H1 (cell line): ENCODE measurements at regions not wholly inside any gene's neighbourhood (a gene's known extent, or its start where the extent isn't known, plus 50 kb on each side); places are given as distances from the start of the nearest gene placed in this dataset.

Experiments used
- CHD2 ChIP-seq: IDR thresholded peaks from 2 replicates; pipeline ENCODE4 v1.6.1; 2012; ENCODE audit warnings: low read length, improper control_type of control experiment
- CTBP2 ChIP-seq: IDR thresholded peaks from 2 replicates; pipeline ENCODE4 v1.7.0; 2011; ENCODE audit warnings: borderline replicate concordance, mild to moderate bottlenecking, moderate library complexity, mixed read lengths, low read length; ENCODE audit not compliant: insufficient read depth, insufficient read length
- EGR1 ChIP-seq: IDR thresholded peaks from 2 replicates; pipeline ENCODE4 v1.6.1; 2011; ENCODE audit warnings: low read depth, low read length, borderline replicate concordance
- HDAC2 ChIP-seq, 2 experiments: fragments of 300-600 bp in 1 of 2; sonication (generic) in 1 of 2; IDR thresholded peaks; 2 replicates each; pipeline ENCODE4 v1.6.1; 2011 to 2012; ENCODE audit warnings: low read depth in 2 of 2, low read length in 2 of 2, mild to moderate bottlenecking in 2 of 2, moderate library complexity in 2 of 2, borderline replicate concordance in 1 of 2, inconsistent platforms in 1 of 2
- POLR2AphosphoS5 ChIP-seq: IDR thresholded peaks from 2 replicates; pipeline ENCODE4 v1.6.1; 2011; ENCODE audit warnings: low read depth, low read length
- RBBP5 ChIP-seq: IDR thresholded peaks from 2 replicates; pipeline ENCODE4 v1.7.1; 2012; ENCODE audit warnings: low read depth, mild to moderate bottlenecking, inconsistent platforms, low read length, moderate library complexity, borderline replicate concordance
- TF ChIP-seq, protein P1 (sequence below): fragments of 300-600 bp; sonication (generic); IDR thresholded peaks from 2 replicates; pipeline ENCODE4 v1.7.1; 2012; ENCODE audit warnings: low read length, moderate library complexity, mild to moderate bottlenecking, inconsistent platforms; ENCODE audit not compliant: insufficient replicate concordance

DNA sequence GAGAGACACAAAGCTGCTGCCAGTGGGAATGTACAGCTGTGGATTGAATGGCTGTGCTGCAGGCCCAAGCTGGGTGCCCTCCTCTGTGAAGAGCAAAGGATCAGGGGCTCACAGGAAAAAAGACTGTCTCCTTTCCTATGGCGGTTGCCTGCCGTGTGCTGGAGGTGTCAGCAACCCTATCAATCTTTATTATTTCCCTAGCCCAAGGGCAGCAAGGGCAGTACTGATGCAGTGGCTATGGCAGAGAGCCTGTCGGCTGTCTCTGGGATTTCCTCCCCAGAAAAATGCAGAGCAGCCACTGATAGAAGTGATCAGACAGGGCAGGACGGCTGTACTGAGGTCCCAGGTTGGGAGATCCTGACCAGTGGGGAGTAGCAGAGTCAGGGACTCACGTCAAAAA, 117.3 kb upstream of the CDH12 start (continued):
- TF ChIP-seq, protein P1, sequence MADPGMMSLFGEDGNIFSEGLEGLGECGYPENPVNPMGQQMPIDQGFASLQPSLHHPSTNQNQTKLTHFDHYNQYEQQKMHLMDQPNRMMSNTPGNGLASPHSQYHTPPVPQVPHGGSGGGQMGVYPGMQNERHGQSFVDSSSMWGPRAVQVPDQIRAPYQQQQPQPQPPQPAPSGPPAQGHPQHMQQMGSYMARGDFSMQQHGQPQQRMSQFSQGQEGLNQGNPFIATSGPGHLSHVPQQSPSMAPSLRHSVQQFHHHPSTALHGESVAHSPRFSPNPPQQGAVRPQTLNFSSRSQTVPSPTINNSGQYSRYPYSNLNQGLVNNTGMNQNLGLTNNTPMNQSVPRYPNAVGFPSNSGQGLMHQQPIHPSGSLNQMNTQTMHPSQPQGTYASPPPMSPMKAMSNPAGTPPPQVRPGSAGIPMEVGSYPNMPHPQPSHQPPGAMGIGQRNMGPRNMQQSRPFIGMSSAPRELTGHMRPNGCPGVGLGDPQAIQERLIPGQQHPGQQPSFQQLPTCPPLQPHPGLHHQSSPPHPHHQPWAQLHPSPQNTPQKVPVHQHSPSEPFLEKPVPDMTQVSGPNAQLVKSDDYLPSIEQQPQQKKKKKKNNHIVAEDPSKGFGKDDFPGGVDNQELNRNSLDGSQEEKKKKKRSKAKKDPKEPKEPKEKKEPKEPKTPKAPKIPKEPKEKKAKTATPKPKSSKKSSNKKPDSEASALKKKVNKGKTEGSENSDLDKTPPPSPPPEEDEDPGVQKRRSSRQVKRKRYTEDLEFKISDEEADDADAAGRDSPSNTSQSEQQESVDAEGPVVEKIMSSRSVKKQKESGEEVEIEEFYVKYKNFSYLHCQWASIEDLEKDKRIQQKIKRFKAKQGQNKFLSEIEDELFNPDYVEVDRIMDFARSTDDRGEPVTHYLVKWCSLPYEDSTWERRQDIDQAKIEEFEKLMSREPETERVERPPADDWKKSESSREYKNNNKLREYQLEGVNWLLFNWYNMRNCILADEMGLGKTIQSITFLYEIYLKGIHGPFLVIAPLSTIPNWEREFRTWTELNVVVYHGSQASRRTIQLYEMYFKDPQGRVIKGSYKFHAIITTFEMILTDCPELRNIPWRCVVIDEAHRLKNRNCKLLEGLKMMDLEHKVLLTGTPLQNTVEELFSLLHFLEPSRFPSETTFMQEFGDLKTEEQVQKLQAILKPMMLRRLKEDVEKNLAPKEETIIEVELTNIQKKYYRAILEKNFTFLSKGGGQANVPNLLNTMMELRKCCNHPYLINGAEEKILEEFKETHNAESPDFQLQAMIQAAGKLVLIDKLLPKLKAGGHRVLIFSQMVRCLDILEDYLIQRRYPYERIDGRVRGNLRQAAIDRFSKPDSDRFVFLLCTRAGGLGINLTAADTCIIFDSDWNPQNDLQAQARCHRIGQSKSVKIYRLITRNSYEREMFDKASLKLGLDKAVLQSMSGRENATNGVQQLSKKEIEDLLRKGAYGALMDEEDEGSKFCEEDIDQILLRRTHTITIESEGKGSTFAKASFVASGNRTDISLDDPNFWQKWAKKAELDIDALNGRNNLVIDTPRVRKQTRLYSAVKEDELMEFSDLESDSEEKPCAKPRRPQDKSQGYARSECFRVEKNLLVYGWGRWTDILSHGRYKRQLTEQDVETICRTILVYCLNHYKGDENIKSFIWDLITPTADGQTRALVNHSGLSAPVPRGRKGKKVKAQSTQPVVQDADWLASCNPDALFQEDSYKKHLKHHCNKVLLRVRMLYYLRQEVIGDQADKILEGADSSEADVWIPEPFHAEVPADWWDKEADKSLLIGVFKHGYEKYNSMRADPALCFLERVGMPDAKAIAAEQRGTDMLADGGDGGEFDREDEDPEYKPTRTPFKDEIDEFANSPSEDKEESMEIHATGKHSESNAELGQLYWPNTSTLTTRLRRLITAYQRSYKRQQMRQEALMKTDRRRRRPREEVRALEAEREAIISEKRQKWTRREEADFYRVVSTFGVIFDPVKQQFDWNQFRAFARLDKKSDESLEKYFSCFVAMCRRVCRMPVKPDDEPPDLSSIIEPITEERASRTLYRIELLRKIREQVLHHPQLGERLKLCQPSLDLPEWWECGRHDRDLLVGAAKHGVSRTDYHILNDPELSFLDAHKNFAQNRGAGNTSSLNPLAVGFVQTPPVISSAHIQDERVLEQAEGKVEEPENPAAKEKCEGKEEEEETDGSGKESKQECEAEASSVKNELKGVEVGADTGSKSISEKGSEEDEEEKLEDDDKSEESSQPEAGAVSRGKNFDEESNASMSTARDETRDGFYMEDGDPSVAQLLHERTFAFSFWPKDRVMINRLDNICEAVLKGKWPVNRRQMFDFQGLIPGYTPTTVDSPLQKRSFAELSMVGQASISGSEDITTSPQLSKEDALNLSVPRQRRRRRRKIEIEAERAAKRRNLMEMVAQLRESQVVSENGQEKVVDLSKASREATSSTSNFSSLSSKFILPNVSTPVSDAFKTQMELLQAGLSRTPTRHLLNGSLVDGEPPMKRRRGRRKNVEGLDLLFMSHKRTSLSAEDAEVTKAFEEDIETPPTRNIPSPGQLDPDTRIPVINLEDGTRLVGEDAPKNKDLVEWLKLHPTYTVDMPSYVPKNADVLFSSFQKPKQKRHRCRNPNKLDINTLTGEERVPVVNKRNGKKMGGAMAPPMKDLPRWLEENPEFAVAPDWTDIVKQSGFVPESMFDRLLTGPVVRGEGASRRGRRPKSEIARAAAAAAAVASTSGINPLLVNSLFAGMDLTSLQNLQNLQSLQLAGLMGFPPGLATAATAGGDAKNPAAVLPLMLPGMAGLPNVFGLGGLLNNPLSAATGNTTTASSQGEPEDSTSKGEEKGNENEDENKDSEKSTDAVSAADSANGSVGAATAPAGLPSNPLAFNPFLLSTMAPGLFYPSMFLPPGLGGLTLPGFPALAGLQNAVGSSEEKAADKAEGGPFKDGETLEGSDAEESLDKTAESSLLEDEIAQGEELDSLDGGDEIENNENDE: no peak
- no peak for TF ChIP-seq CHD2
- TF ChIP-seq EGR1: no peak
- TF ChIP-seq RBBP5: no peak
- TF ChIP-seq HDAC2 (IDR thresholded peaks at IDR 0.05; ENCODE audit: borderline replicate concordance in 1 of 2, low read depth in 2 of 2, low read length in 2 of 2): no peak
- no peak for TF ChIP-seq CTBP2
- TF ChIP-seq POLR2AphosphoS5: no peak
- TF ChIP-seq, all 59 proteins: peak for 0
